K562 (cell line): ENCODE measurements at regions not wholly inside any gene's neighbourhood (a gene's known extent, or its start where the extent isn't known, plus 50 kb on each side); places are given as distances from the start of the nearest gene placed in this dataset.

Experiments
- CSDE1 ChIP-seq, 2 experiments: fragments of 450-650 bp; IDR thresholded peaks; 2 replicates each; pipeline ENCODE4 v1.6.1; 2016; ENCODE audit warnings: mild to moderate bottlenecking in 1 of 2
- FOSL1 ChIP-seq: fragments of 200-800 bp; sonication (Bioruptor generic); conservative IDR thresholded peaks from 2 replicates; pipeline ENCODE4 v1.6.1; 2016; ENCODE audit warnings: missing genetic modification characterization, missing compliant biosample characterization
- FOXK2 ChIP-seq, 2 experiments: fragments of 450-650 bp; IDR thresholded peaks in 1 of 2; conservative IDR thresholded peaks in 1 of 2; 2 replicates each; pipeline ENCODE4 v1.6.1; 2016; ENCODE audit warnings: low read depth in 2 of 2, mild to moderate bottlenecking in 1 of 2
- ILK ChIP-seq: fragments of 450-650 bp; IDR thresholded peaks from 2 replicates; pipeline ENCODE4 v1.6.1; 2016; ENCODE audit warnings: missing genetic modification characterization, low read depth, mild to moderate bottlenecking, missing compliant biosample characterization, moderate library complexity, borderline replicate concordance
- MECOM ChIP-seq: fragments of 250-450 bp; sonication (Bioruptor Pico); IDR thresholded peaks from 2 replicates; pipeline ENCODE4 v1.8.0; 2022; ENCODE audit warnings: inconsistent platforms
- MEIS2 ChIP-seq: fragments of 450-650 bp; IDR thresholded peaks from 2 replicates; pipeline ENCODE4 v1.6.1; 2014; ENCODE audit warnings: mild to moderate bottlenecking; ENCODE audit not compliant: partially characterized antibody
- TFE3 ChIP-seq: fragments of 450-650 bp; formaldehyde crosslinking; IDR thresholded peaks from 2 replicates; pipeline ENCODE4 v1.4.0; 2020; ENCODE audit warnings: mild to moderate bottlenecking, mixed read lengths
- ZNF124 ChIP-seq: sonication (generic); formaldehyde crosslinking; IDR thresholded peaks from 2 replicates; pipeline ENCODE4 v1.8.1; 2022; ENCODE audit warnings: missing genetic modification reagents
- ZNF436 ChIP-seq: fragments of 250-450, 450-650 bp; sonication (Bioruptor Pico); formaldehyde crosslinking; IDR thresholded peaks from 2 replicates; pipeline ENCODE4 v1.7.0; 2020; ENCODE audit warnings: mild to moderate bottlenecking
- ZSCAN32 ChIP-seq: fragments of 450-650 bp; formaldehyde crosslinking; IDR thresholded peaks from 2 replicates; pipeline ENCODE4 v1.4.0; 2020; ENCODE audit warnings: mild to moderate bottlenecking, moderate library complexity
- TF ChIP-seq, protein P1 (sequence below): fragments of 250-450 bp; sonication (Bioruptor Pico); IDR thresholded peaks from 2 replicates; pipeline ENCODE4 v1.8.0; 2021; ENCODE audit warnings: moderate library complexity, mild to moderate bottlenecking, inconsistent platforms
- TF ChIP-seq, protein P2 (sequence below): sonication (generic); IDR thresholded peaks from 2 replicates; pipeline ENCODE4 v1.6.1; 2016
- TF ChIP-seq, protein P3 (sequence below), 2 experiments: fragments of 450-650 bp in 1 of 2; sonication (generic) in 1 of 2; formaldehyde crosslinking in 1 of 2; IDR thresholded peaks in 1 of 2; conservative IDR thresholded peaks in 1 of 2; 2 replicates each; pipeline versions ENCODE4 v1.6.1 to v1.8.1; 2016 to 2023; ENCODE audit warnings: mild to moderate bottlenecking in 2 of 2, moderate library complexity in 2 of 2, inconsistent platforms in 1 of 2, missing genetic modification reagents in 1 of 2

GRCh38 chr7:13099154-13099795 lies 411.8 kb downstream of the ARL4A start (continued):
- TF ChIP-seq FOXK2 (conservative IDR thresholded peaks at IDR 0.05 in 1 of 2, IDR thresholded peaks at IDR 0.05 in 1 of 2; ENCODE audit: low read depth in 2 of 2), result peak; percentile 24 to 51; a peak in 2 of 4 replicates
- TF ChIP-seq, protein P1, sequence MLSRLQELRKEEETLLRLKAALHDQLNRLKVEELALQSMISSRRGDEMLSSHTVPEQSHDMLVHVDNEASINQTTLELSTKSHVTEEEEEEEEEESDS, result no peak
- TF ChIP-seq CSDE1 (IDR thresholded peaks at IDR 0.05), result no peak
- no peak for TF ChIP-seq ILK (tag)
- TF ChIP-seq, protein P2, sequence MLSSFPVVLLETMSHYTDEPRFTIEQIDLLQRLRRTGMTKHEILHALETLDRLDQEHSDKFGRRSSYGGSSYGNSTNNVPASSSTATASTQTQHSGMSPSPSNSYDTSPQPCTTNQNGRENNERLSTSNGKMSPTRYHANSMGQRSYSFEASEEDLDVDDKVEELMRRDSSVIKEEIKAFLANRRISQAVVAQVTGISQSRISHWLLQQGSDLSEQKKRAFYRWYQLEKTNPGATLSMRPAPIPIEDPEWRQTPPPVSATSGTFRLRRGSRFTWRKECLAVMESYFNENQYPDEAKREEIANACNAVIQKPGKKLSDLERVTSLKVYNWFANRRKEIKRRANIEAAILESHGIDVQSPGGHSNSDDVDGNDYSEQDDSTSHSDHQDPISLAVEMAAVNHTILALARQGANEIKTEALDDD, result 0 out of 2 replicates have a peak, but pooled peaks have one; percentile 32
- no peak for TF ChIP-seq TFE3 (CRISPR knock-in tag)
- TF ChIP-seq, protein P3, sequence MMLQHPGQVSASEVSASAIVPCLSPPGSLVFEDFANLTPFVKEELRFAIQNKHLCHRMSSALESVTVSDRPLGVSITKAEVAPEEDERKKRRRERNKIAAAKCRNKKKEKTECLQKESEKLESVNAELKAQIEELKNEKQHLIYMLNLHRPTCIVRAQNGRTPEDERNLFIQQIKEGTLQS (IDR thresholded peaks at IDR 0.05), result peak; percentile 72
- TF ChIP-seq, protein P3 (CRISPR knock-in tag; conservative IDR thresholded peaks at IDR 0.05), result no peak
- TF ChIP-seq ZNF436, result no peak
- peak; percentile 65 for TF ChIP-seq FOSL1 (tag)
- TF ChIP-seq ZNF124 (CRISPR knock-in tag), result no peak
- TF ChIP-seq ZSCAN32 (CRISPR knock-in tag), result no peak
- no peak for TF ChIP-seq MECOM (CRISPR knock-in tag)
- peak; percentile 86 for TF ChIP-seq MEIS2
